ENCODE measurements at regions not wholly inside any gene's neighbourhood (a gene's known extent, or its start where the extent isn't known, plus 50 kb on each side); places are given as distances from the start of the nearest gene placed in this dataset.

GRCh38 chr13:37303606-37304005, 198.1 kb upstream of the CSNK1A1L start:
- DNase-seq (ENCODE audit: low read depth) = no peak
- H3K4me3 ChIP-seq (ENCODE audit: control insufficient read depth, low read depth, low read length) = no peak overlapping the region
- TF ChIP-seq CTCF (IDR thresholded peaks at IDR 0.05; ENCODE audit: control insufficient read depth, insufficient read depth, low read depth, low read length, missing control alignments) = no peak

GRCh38 chr13:37302686-37303085, 197.2 kb upstream of the CSNK1A1L start:
- no peak for DNase-seq (ENCODE audit: low read depth)
- TF ChIP-seq CTCF (IDR thresholded peaks at IDR 0.05; ENCODE audit: control insufficient read depth, insufficient read depth, low read depth, low read length, missing control alignments) = no peak
- no peak overlapping the region for H3K4me3 ChIP-seq (ENCODE audit: control insufficient read depth, low read depth, low read length)

- no peak for DNase-seq (ENCODE audit: low read depth)
- TF ChIP-seq CTCF (IDR thresholded peaks at IDR 0.05; ENCODE audit: control insufficient read depth, insufficient read depth, low read depth, low read length, missing control alignments) = no peak
- H3K4me3 ChIP-seq (ENCODE audit: control insufficient read depth, low read depth, low read length) = no peak overlapping the region
These were observed 190.1 kb upstream of the CSNK1A1L start for GRCh38 chr13:37295573-37295972.

- no peak for TF ChIP-seq CTCF (IDR thresholded peaks at IDR 0.05; ENCODE audit: control insufficient read depth, insufficient read depth, low read depth, low read length, missing control alignments)
These were observed 189.6 kb upstream of the CSNK1A1L start for GRCh38 chr13:37295071-37295470.

GRCh38 chr13:37294472-37294871, 189.0 kb upstream of the CSNK1A1L start:
- no peak for DNase-seq (ENCODE audit: low read depth)

More at GRCh38 chr13:37295071-37295470, 189.6 kb upstream of the CSNK1A1L start:
- H3K4me3 ChIP-seq (ENCODE audit: control insufficient read depth, low read depth, low read length) = no peak overlapping the region
- DNase-seq (ENCODE audit: low read depth) = no peak

GRCh38 chr13:37293295-37293694, 187.8 kb upstream of the CSNK1A1L start:
- no peak overlapping the region for H3K4me3 ChIP-seq (ENCODE audit: control insufficient read depth, low read depth, low read length)

More at GRCh38 chr13:37294472-37294871, 189.0 kb upstream of the CSNK1A1L start:
- no peak for TF ChIP-seq CTCF (IDR thresholded peaks at IDR 0.05; ENCODE audit: control insufficient read depth, insufficient read depth, low read depth, low read length, missing control alignments)
- no peak overlapping the region for H3K4me3 ChIP-seq (ENCODE audit: control insufficient read depth, low read depth, low read length)

More at GRCh38 chr13:37293295-37293694, 187.8 kb upstream of the CSNK1A1L start:
- no peak for TF ChIP-seq CTCF (IDR thresholded peaks at IDR 0.05; ENCODE audit: control insufficient read depth, insufficient read depth, low read depth, low read length, missing control alignments)
- DNase-seq (ENCODE audit: low read depth) = no peak

Measured in AG09309 (cell line).